Fibroblast of lung (primary cell): ENCODE measurements at regions not wholly inside any gene's neighbourhood (a gene's known extent, or its start where the extent isn't known, plus 50 kb on each side); places are given as distances from the start of the nearest gene placed in this dataset.
A peak's percentile ranks its signal among the peaks of the same experiment; 100 is the strongest.

ENCODE experiments used
- DNase-seq, 2 donors: peaks; one replicate each; pipeline versions ENCODE4 v3.0.0 to v3.0.0-alpha.2; 2010; ENCODE audit warnings: low read depth in 2 of 2
- H2AFZ ChIP-seq: 2 replicates; pipeline ENCODE4 v1.5.1; 2012; ENCODE audit warnings: low read length, control low read depth, inconsistent platforms
- H3K27ac ChIP-seq: 2 replicates; pipeline ENCODE4 v1.5.1; 2011; ENCODE audit warnings: low read length, control low read depth; ENCODE audit not compliant: insufficient read depth
- H3K27me3 ChIP-seq: 2 replicates; pipeline ENCODE4 v1.5.1; 2011; ENCODE audit warnings: mild to moderate bottlenecking, low read length; ENCODE audit not compliant: control insufficient read depth, insufficient read depth
- H3K36me3 ChIP-seq: 2 replicates; pipeline ENCODE4 v1.5.1; 2011; ENCODE audit warnings: low read length; ENCODE audit not compliant: control insufficient read depth, insufficient read depth
- H3K4me1 ChIP-seq: 2 replicates; pipeline ENCODE4 v1.5.1; 2011; ENCODE audit warnings: low read length; ENCODE audit not compliant: control insufficient read depth, insufficient read depth; ENCODE audit errors: extremely low read depth
- H3K4me2 ChIP-seq: 2 replicates; pipeline ENCODE4 v1.5.1; 2011; ENCODE audit warnings: low read length, control low read depth; ENCODE audit not compliant: insufficient read depth; ENCODE audit errors: extremely low read depth
- H3K4me3 ChIP-seq, 4 experiments: fragments of 200-600 bp in 1 of 4; sonication (generic) in 1 of 4; replicated peaks in 1 of 4; 2 replicates each; pipeline ENCODE4 v1.5.1; 2011 to 2016; ENCODE audit warnings: low read length in 4 of 4, low read depth in 3 of 4, mild to moderate bottlenecking in 3 of 4, control low read depth in 2 of 4, inconsistent platforms in 1 of 4, mixed read lengths in 1 of 4; ENCODE audit not compliant: insufficient read depth in 1 of 4; ENCODE audit errors: control extremely low read depth in 1 of 4
- H3K79me2 ChIP-seq: 2 replicates; pipeline ENCODE4 v1.5.1; 2012; ENCODE audit warnings: mild to moderate bottlenecking, low read length, inconsistent platforms; ENCODE audit not compliant: control insufficient read depth, insufficient read depth
- H3K9ac ChIP-seq: 2 replicates; pipeline ENCODE4 v1.5.1; 2011; ENCODE audit warnings: mild to moderate bottlenecking, low read length, control low read depth; ENCODE audit not compliant: insufficient read depth
- H3K9me3 ChIP-seq: 2 replicates; pipeline ENCODE4 v1.5.1; 2012; ENCODE audit warnings: low read depth, low read length; ENCODE audit not compliant: control insufficient read depth, insufficient read depth
- H4K20me1 ChIP-seq: 2 replicates; pipeline ENCODE4 v1.5.1; 2011; ENCODE audit warnings: low read length; ENCODE audit not compliant: control insufficient read depth, insufficient read depth; ENCODE audit errors: extremely low read depth
- EZH2 ChIP-seq: IDR thresholded peaks from 2 replicates; pipeline ENCODE4 v1.5.1; 2012; ENCODE audit warnings: low read length, control low read depth, mild to moderate bottlenecking; ENCODE audit errors: missing control alignments
- TF ChIP-seq, protein P1 (sequence below), 2 donors: IDR thresholded peaks in 1 of 2; conservative IDR thresholded peaks in 1 of 2; 1 replicate in 1 of 2; 2 replicates in 1 of 2; pipeline ENCODE4 v1.5.1; 2011 to 2012; ENCODE audit warnings: low read length in 2 of 2, control low read depth in 1 of 2, inconsistent platforms in 1 of 2, low read depth in 1 of 2, mild to moderate bottlenecking in 1 of 2

GRCh38 chr15:39176030-39176429 lies 404.8 kb upstream of the THBS1 start:
- Histone ChIP-seq H3K27me3 (no peaks in the 10 kb centered on the region), H3K9ac (no peak overlapping the region), H3K27ac (no peak overlapping the region), H4K20me1 (no peaks in the 10 kb centered on the region), H3K4me3 (no peak overlapping the region), H3K9me3 (no peaks in the 10 kb centered on the region), H3K4me2 (no peak overlapping the region), H3K4me1 (peaks cover 17% of the 10 kb centered on the region), H2AFZ (no peak overlapping the region), H3K36me3 (no peaks in the 10 kb centered on the region), H3K79me2 (no peaks in the 10 kb centered on the region)
- TF ChIP-seq EZH2, result no peak
- TF ChIP-seq, protein P1, sequence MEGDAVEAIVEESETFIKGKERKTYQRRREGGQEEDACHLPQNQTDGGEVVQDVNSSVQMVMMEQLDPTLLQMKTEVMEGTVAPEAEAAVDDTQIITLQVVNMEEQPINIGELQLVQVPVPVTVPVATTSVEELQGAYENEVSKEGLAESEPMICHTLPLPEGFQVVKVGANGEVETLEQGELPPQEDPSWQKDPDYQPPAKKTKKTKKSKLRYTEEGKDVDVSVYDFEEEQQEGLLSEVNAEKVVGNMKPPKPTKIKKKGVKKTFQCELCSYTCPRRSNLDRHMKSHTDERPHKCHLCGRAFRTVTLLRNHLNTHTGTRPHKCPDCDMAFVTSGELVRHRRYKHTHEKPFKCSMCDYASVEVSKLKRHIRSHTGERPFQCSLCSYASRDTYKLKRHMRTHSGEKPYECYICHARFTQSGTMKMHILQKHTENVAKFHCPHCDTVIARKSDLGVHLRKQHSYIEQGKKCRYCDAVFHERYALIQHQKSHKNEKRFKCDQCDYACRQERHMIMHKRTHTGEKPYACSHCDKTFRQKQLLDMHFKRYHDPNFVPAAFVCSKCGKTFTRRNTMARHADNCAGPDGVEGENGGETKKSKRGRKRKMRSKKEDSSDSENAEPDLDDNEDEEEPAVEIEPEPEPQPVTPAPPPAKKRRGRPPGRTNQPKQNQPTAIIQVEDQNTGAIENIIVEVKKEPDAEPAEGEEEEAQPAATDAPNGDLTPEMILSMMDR (conservative IDR thresholded peaks at IDR 0.05 in 1 of 2, IDR thresholded peaks at IDR 0.05 in 1 of 2; ENCODE audit: low read depth in 1 of 2, low read length in 2 of 2), result no peak
- DNase-seq, result no peak

- H4K20me1 ChIP-seq, result no peaks in the 10 kb centered on the region
- TF ChIP-seq EZH2, result no peak
- TF ChIP-seq, protein P1 (conservative IDR thresholded peaks at IDR 0.05 in 1 of 2, IDR thresholded peaks at IDR 0.05 in 1 of 2; ENCODE audit: low read depth in 1 of 2, low read length in 2 of 2), result no peak
- H3K79me2 ChIP-seq, result no peaks in the 10 kb centered on the region
- no peak overlapping the region for H2AFZ ChIP-seq
- H3K4me2 ChIP-seq, result no peak overlapping the region
- no peak overlapping the region for H3K27ac ChIP-seq
- H3K36me3 ChIP-seq, result no peaks in the 10 kb centered on the region
- DNase-seq, result no peak
- H3K9ac ChIP-seq, result no peak overlapping the region
- H3K4me3 ChIP-seq, result no peak overlapping the region
- H3K4me1 ChIP-seq, result peaks cover 22% of the 10 kb centered on the region
- no peaks in the 10 kb centered on the region for H3K27me3 ChIP-seq
- H3K9me3 ChIP-seq, result no peaks in the 10 kb centered on the region
Observed at GRCh38 chr15:39177561-39177960, 403.3 kb upstream of the THBS1 start.

DNA sequence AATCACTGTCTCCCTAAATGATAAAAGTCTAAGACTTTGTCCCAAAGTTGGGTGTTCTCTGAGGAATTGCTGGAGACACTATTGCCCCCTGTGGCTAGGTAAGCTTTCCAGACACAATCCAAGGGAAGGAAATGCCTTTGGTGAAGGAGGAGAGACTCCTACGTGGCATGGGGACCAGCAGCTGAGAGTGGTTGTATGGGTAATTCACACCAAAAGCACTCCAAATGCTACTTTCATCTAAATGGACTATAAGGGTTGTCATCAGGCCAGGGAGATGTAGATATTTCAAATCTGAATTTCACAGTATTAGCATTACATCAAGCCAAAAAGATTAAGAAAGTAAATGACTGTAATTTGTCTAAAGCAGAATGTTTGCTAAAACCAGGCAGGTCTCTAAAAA lies 400.8 kb upstream of the THBS1 start:
- Histone ChIP-seq H3K9ac (no peak overlapping the region), H3K79me2 (no peaks in the 10 kb centered on the region)
- no peak for DNase-seq

More for the DNA sequence above, 400.8 kb upstream of the THBS1 start:
- no peaks in the 10 kb centered on the region for H4K20me1 ChIP-seq
- H2AFZ ChIP-seq, result no peak overlapping the region
- H3K9me3 ChIP-seq, result no peaks in the 10 kb centered on the region
- H3K4me1 ChIP-seq, result peaks cover 17% of the 10 kb centered on the region
- no peaks in the 10 kb centered on the region for H3K27me3 ChIP-seq
- peak overlapping the region; percentile 69 for H3K27ac ChIP-seq
- TF ChIP-seq EZH2, result no peak
- TF ChIP-seq, protein P1 (conservative IDR thresholded peaks at IDR 0.05 in 1 of 2, IDR thresholded peaks at IDR 0.05 in 1 of 2; ENCODE audit: low read depth in 1 of 2, low read length in 2 of 2), result no peak
- no peaks in the 10 kb centered on the region for H3K36me3 ChIP-seq
- no peak overlapping the region for H3K4me2 ChIP-seq
- H3K4me3 ChIP-seq, result no peak overlapping the region
